ENCODE measurements at regions not wholly inside any gene's neighbourhood (a gene's known extent, or its start where the extent isn't known, plus 50 kb on each side); places are given as distances from the start of the nearest gene placed in this dataset.

GRCh38 chr18:76255070-76255683, 239.9 kb downstream of the ZNF516 start:
- no peak for DNase-seq (ENCODE audit: low read depth)

- no peak for DNase-seq (ENCODE audit: low read depth)
Measured at GRCh38 chr18:76252880-76253279, 242.2 kb downstream of the ZNF516 start.

- DNase-seq (ENCODE audit: low read depth), result no peak
Measured at GRCh38 chr18:76252139-76252538, 242.9 kb downstream of the ZNF516 start.

GRCh38 chr18:76251691-76252090, 243.4 kb downstream of the ZNF516 start:
- DNase-seq (ENCODE audit: low read depth), result no peak

DNA sequence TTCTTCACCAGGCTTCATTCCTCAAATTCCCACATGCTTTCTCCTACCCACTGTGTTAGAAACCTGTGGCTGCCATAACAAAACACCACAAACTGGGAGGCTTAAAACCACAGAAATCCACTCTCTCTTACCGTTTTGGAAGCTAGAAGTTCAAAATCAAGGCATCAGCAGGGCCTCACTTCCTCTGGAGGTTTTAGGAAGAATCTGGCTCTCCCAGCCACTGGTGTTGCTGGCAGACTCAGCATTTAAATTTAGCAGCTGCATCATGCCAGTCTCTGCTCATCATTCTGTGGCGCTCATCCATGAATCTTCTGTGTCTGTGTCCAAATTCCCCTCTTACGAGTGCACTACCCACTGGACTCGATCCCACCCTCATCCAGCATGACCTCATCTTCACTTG, 248.5 kb downstream of the ZNF516 start:
- no peak for DNase-seq (ENCODE audit: low read depth)

- no peak for DNase-seq (ENCODE audit: low read depth)
Measured at GRCh38 chr18:76234676-76235060, 260.4 kb downstream of the ZNF516 start.

DNA sequence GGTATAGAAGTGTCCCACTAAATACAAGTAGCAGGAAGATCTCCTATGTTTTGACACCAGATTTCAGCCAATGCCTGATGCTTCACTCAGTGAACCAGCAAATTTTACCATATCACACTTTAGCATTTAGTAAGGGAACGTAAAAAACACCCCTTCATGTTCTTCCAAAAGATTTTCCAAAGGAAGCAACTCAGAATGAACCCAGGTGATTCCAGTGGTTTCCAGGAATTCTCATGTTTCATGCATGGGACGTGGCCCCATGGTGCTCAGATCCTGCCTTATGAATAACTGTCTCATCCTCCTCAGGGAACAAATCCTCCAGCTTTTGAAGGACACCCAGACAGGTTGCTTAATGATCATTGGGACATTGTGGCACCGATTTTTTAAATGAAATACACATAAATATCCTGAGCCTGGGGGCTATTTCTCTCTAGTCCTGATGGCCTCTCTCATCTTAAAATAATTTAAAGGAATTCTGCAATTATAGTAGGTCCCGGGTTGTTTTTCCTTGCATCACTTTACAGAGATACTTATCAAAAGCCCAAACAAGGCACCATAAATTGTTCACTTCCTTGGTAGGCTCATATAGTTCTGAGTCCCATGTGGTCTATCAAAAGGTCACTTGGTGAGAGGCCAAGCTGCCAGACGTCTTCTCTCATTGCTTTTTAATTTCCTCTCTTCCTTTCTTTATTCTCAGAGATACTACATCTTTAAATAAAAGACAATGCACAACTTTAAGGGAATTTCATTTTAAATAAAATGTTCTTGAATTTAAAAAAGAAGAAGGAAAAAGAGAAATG, 261.0 kb downstream of the ZNF516 start:
- no peak for DNase-seq (ENCODE audit: low read depth)

GRCh38 chr18:76233406-76233805, 261.6 kb downstream of the ZNF516 start:
- no peak for DNase-seq (ENCODE audit: low read depth)

DNA sequence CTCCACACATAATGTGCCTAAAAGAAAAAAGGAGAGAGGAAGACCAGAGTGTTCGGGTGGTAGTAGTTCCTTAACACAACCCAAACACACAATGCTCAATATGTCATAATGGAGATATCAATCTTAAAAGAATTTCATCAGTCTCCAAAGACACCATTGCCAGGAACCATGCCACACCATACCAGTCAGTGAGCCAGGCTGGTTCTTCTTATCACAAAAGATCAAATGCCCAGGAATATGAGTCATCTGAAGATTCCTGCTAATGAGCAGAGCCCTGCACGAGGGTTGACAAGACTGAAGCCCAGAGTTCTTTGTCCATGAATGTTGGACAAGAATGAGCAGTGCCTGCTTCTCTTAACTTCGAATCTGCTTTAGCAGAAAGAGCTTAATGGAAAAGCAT, 262.3 kb downstream of the ZNF516 start:
- DNase-seq (ENCODE audit: low read depth), result no peak

DNA sequence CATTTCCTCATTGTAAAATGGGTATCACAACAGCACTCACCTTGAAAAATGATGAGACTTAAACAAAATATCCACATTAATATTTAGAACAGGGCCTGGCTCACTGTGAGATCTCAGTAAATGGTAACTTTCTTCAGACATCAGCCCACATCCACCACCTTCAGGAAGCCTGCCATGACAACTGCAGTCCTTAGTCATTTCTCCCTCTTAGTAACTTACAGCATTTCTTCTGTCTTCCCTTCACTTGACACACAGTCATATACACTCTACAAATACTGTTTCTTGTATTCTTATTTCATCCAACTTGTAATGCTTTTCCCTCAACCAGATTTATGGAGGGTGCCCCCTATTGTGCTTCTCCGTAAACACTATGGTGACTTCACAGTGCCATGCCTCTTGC, 263.0 kb downstream of the ZNF516 start:
- DNase-seq (ENCODE audit: low read depth), result no peak

DNA sequence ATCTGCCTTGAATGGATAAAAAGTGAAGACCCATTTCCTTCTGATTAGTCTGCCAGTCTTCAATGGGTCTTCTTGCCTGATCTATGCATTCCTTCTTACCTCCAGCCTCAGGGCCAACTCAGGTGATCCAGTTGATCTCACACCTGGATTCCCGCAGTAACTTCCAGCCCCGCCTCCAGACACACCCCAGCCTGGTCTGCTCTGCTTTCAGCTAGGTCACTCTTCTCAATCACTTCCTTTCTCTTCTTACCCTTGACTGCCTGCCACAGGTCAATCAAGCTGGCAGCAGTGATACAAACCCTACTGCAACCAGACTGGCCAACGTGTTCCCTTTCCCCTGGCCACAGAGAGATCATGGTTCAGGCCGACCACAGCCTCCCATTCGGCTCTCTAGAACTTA, 263.6 kb downstream of the ZNF516 start:
- DNase-seq (ENCODE audit: low read depth), result no peak

GRCh38 chr18:76230791-76231190, 264.3 kb downstream of the ZNF516 start:
- DNase-seq (ENCODE audit: low read depth), result no peak

GRCh38 chr18:76228716-76229115, 266.3 kb downstream of the ZNF516 start:
- DNase-seq (ENCODE audit: low read depth), result no peak

DNA sequence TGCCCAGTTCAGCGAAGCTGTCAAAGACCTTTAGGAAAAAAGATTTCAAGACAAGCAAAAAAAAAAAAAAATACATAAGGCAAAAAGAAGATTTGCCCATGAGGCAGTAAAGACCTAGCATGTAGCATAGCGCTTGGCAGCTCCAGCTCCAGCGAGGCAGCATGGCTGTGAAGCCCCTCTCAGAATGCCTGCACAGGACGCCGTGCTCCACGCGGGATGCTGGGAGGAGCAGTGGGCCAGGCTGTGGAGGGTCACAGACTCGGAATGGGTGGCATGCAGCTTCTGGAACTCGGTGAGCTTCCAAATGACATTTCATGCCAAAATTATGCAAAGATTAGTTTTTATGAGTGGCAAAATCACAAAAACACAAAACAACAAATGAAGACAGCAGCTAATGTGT, 267.3 kb downstream of the ZNF516 start:
- DNase-seq (ENCODE audit: low read depth), result no peak

GRCh38 chr18:76223403-76223802, 271.6 kb downstream of the ZNF516 start:
- no peak for DNase-seq (ENCODE audit: low read depth)

DNA sequence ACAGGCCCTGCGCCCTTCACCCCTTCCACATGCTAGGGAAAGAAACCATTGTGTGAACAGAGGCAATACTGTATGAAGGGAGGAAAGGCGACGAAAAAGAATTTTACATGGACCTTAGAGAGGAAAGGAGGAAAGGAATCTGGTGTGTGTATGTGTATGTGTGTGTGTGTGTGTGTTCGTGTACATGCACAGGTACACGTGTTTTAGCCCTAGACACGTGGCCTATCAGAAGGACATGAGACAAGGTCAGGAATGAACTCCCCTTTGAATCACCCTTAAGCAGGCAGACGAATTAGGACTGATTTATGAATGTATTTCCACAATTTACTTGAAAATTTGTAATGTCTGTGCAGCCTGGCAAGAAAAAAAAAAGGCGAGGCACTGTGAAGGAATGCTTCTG, 276.0 kb downstream of the ZNF516 start:
- no peak for DNase-seq (ENCODE audit: low read depth)

- DNase-seq (ENCODE audit: low read depth), result no peak
Measured at GRCh38 chr18:76216096-76216495, 278.9 kb downstream of the ZNF516 start.

DNA sequence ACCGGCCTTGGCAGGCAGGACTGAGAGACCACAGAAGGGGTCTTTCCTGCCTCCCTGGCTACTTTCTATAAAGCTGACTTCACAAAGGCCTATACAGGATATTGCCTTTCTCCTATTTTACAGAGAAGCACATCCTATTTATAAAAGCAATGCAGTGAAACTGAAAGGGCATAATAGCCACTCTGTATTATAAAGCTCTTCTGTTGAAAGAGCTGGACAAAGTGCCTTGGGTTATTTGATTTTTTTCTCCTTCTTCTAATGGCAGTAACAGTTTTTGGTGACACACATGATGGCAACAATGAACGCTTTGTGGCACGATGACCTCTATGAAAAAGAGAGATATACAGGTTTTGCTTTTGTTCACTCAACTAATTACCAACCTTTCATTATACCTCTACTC, 281.1 kb downstream of the ZNF516 start:
- DNase-seq (ENCODE audit: low read depth), result no peak

GRCh38 chr18:76212960-76213359, 282.1 kb downstream of the ZNF516 start:
- DNase-seq (ENCODE audit: low read depth), result no peak

GRCh38 chr18:76209597-76209996, 285.4 kb downstream of the ZNF516 start:
- DNase-seq (ENCODE audit: low read depth), result peak; percentile 23

DNA sequence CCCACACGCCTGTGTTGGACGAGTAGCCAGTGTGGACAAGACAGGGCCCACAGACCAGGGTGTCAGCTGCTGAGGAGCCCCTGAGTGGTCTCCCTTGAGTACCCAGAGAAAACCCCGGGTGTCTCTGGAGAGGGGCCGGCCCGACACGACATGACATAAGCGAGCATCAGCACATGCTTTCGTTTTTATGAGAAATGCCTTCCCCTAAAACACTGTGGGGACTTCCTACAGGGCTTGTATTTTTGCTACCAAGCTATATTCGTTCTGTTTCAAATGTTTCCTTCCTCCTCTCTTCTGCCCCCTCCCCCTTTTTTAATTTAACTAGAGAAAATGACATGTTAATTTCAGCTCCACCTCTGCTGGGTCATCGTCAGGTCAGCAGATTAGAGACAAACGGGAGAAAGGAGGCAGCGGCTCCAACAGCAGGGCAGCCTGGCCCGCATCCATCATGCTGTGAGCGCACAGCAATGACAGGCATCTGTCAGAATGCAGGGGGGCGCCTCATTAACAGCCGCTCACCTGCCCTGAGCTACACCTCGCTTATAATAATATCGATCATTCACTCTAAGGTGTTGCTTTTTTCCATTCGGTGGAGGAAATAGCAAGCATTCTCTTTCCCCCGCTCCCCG, 286.2 kb downstream of the ZNF516 start:
- no peak for DNase-seq (ENCODE audit: low read depth)

DNA sequence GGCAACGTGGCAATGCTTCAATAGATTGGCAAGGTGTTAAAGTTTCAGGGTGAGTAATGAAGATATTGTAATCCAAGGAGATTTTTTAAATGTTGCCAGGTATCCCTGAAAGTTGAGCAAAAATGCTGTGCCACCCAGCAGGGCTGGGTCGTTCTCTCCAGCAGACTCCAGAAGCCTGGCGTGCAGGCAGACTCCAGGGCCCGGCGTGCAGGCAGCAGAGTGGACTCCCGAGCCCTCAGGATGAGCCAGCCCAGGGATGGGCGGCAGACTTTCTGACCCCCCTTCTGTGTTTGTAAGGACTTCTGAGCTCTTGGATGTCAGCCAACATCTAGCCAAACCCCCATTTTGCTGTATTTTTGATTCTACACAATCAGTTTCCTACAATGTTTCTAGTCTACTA, 289.1 kb downstream of the ZNF516 start:
- no peak for DNase-seq (ENCODE audit: low read depth)

- no peak for DNase-seq (ENCODE audit: low read depth)
Measured at GRCh38 chr18:76203552-76203951, 291.5 kb downstream of the ZNF516 start.

Measured in GM04503 (cell line).